ENCODE measurements at regions not wholly inside any gene's neighbourhood (a gene's known extent, or its start where the extent isn't known, plus 50 kb on each side); places are given as distances from the start of the nearest gene placed in this dataset.
A peak's percentile ranks its signal among the peaks of the same experiment; 100 is the strongest.

GRCh38 chr16:80263848-80264694, 276.7 kb upstream of the DYNLRB2 start:
- no peak overlapping the region for H2BK12ac ChIP-seq (ENCODE audit: low read length)

DNA sequence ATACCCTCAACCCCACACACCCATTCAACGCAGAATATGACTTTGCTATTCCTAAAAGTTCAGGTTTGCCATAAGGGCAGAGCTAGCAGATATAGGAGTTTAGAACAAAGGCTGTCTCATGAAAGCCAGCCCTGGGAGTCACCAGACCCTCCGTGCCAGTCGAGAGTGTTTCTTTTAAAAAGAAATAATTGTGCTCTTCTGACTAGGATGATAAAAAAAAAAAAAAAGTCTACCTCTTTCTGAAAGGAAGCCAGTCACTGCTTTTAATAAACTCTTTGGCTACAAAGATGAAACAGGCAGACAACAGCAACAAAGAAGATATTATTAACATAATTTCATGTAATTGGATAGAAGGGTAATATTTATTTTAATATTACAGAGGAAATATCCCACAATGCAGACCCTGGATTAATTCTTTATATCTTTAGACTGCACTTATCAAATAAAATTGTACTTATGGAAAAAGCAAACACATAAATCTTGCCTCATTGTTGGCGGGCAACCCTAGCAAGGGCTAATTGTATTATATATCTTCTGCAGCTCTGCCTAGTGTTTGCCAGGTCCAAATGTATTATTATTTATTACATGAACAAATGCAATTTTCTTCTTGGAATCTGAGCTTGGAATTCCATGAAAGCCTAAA, 277.5 kb upstream of the DYNLRB2 start:
- no peaks in the 10 kb centered on the region for H3K27me3 ChIP-seq (ENCODE audit: control insufficient read depth in 3 of 3, insufficient read depth in 3 of 3, low read depth in 1 of 3, low read length in 3 of 3)
- no peak overlapping the region for H2BK120ac ChIP-seq (ENCODE audit: low read depth, low read length)
- H3K9me3 ChIP-seq (replicated peaks in 1 of 2; ENCODE audit: control insufficient read depth in 2 of 2, insufficient read depth in 1 of 2, low read depth in 1 of 2, low read length in 2 of 2) = no peaks in the 10 kb centered on the region
- H3K4me3 ChIP-seq (ENCODE audit: low read length in 2 of 2) = no peak overlapping the region
- no peaks in the 10 kb centered on the region for H3K36me3 ChIP-seq (replicated peaks in 1 of 2; ENCODE audit: control insufficient read depth in 2 of 2, insufficient read depth in 2 of 2, low read length in 2 of 2)
- no peak overlapping the region for H3K18ac ChIP-seq (ENCODE audit: low read length)
- no peak overlapping the region for H2AFZ ChIP-seq (ENCODE audit: low read length)
- no peak overlapping the region for H3K14ac ChIP-seq (ENCODE audit: low read length)
- no CpG with 5 or more reads among the region's 4 CpGs for WGBS, 2 donors (ENCODE audit: extremely low coverage in 2 of 2, insufficient read length in 2 of 2, insufficient replicate concordance in 1 of 2)
- H4K91ac ChIP-seq (ENCODE audit: low read depth, low read length, poor library complexity) = no peak overlapping the region
- no peak overlapping the region for H3K9ac ChIP-seq (ENCODE audit: low read depth, low read length, poor library complexity)
- no peak overlapping the region for H3K4me2 ChIP-seq (ENCODE audit: insufficient read depth, low read length, poor library complexity, severe bottlenecking)
- no peak overlapping the region for H2BK5ac ChIP-seq (ENCODE audit: low read length)
- no peak overlapping the region for H4K8ac ChIP-seq (ENCODE audit: low read depth, low read length)
- H3K79me1 ChIP-seq (ENCODE audit: low read depth, low read length) = no peaks in the 10 kb centered on the region
- no peak for DNase-seq (ENCODE audit: low spot score)
- no peak overlapping the region for H3K23ac ChIP-seq (ENCODE audit: low read depth, low read length, poor library complexity)
- no peak overlapping the region for H3K27ac ChIP-seq (replicated peaks; ENCODE audit: low read length)
- H3K4me1 ChIP-seq (ENCODE audit: control insufficient read depth in 2 of 2, insufficient read depth in 1 of 2, low read depth in 1 of 2, low read length in 2 of 2) = peaks cover 0 to 21% of the 10 kb centered on the region in 2 donors
- H2BK12ac ChIP-seq (ENCODE audit: low read length) = no peak overlapping the region
- H2AK5ac ChIP-seq (ENCODE audit: low read depth, low read length) = no peak overlapping the region
- no peak overlapping the region for H3K4ac ChIP-seq (ENCODE audit: low read length)
- no peak overlapping the region for H2BK15ac ChIP-seq (ENCODE audit: low read length)

More at GRCh38 chr16:80263848-80264694, 276.7 kb upstream of the DYNLRB2 start:
- Histone ChIP-seq H3K9ac (ENCODE audit: low read depth, low read length, poor library complexity) (no peak overlapping the region), H3K9me3 (replicated peaks in 1 of 2; ENCODE audit: control insufficient read depth in 2 of 2, insufficient read depth in 1 of 2, low read depth in 1 of 2, low read length in 2 of 2) (no peaks in the 10 kb centered on the region), H2AK5ac (ENCODE audit: low read depth, low read length) (no peak overlapping the region), H2BK5ac (ENCODE audit: low read length) (no peak overlapping the region), H2BK15ac (ENCODE audit: low read length) (no peak overlapping the region), H3K4me3 (ENCODE audit: low read length in 2 of 2) (no peak overlapping the region), H2AFZ (ENCODE audit: low read length) (no peak overlapping the region), H3K14ac (ENCODE audit: low read length) (no peak overlapping the region), H3K4me1 (ENCODE audit: control insufficient read depth in 2 of 2, insufficient read depth in 1 of 2, low read depth in 1 of 2, low read length in 2 of 2) (peaks cover 0 to 19% of the 10 kb centered on the region in 2 donors), H4K8ac (ENCODE audit: low read depth, low read length) (no peak overlapping the region), H3K4me2 (ENCODE audit: insufficient read depth, low read length, poor library complexity, severe bottlenecking) (no peak overlapping the region), H2BK120ac (ENCODE audit: low read depth, low read length) (no peak overlapping the region), H3K27me3 (ENCODE audit: control insufficient read depth in 3 of 3, insufficient read depth in 3 of 3, low read depth in 1 of 3, low read length in 3 of 3) (no peaks in the 10 kb centered on the region), H3K27ac (replicated peaks; ENCODE audit: low read length) (no peak overlapping the region), H3K23ac (ENCODE audit: low read depth, low read length, poor library complexity) (no peak overlapping the region), H3K36me3 (replicated peaks in 1 of 2; ENCODE audit: control insufficient read depth in 2 of 2, insufficient read depth in 2 of 2, low read length in 2 of 2) (no peaks in the 10 kb centered on the region), H4K91ac (ENCODE audit: low read depth, low read length, poor library complexity) (no peak overlapping the region), H3K4ac (ENCODE audit: low read length) (no peak overlapping the region), H3K18ac (ENCODE audit: low read length) (no peak overlapping the region), H3K79me1 (ENCODE audit: low read depth, low read length) (no peaks in the 10 kb centered on the region)
- no CpG with 5 or more reads among the region's 6 CpGs for WGBS, 2 donors (ENCODE audit: extremely low coverage in 2 of 2, insufficient read length in 2 of 2, insufficient replicate concordance in 1 of 2)
- DNase-seq (ENCODE audit: low spot score) = no peak

DNA sequence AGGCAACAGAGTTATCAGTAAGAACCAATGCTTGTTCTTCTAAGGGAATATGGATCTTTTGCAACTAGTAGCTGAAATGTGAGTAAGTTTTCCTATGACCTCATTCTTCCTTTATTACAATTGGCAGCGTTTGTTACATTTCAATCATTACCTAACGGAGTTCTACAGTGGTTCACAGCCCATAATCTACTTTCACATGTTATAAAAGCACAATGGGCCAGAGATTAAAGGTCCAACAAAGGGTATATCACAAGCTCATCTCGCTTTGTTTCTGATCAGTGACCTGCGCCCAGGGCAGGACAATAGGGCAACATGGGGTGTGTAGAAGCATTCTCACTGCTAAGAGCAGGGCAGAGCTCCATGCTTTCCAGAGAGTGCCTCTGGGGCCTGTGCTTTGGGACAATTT, 279.9 kb upstream of the DYNLRB2 start:
- Histone ChIP-seq H3K4me3 (ENCODE audit: low read length in 2 of 2) (no peak overlapping the region), H3K23ac (ENCODE audit: low read depth, low read length, poor library complexity) (no peak overlapping the region), H3K79me1 (ENCODE audit: low read depth, low read length) (no peaks in the 10 kb centered on the region), H3K14ac (ENCODE audit: low read length) (no peak overlapping the region), H3K27ac (replicated peaks; ENCODE audit: low read length) (peak overlapping the region; percentile 67), H3K9ac (ENCODE audit: low read depth, low read length, poor library complexity) (no peak overlapping the region), H2AK5ac (ENCODE audit: low read depth, low read length) (no peak overlapping the region), H4K91ac (ENCODE audit: low read depth, low read length, poor library complexity) (no peak overlapping the region), H2BK5ac (ENCODE audit: low read length) (no peak overlapping the region), H3K27me3 (ENCODE audit: control insufficient read depth in 3 of 3, insufficient read depth in 3 of 3, low read depth in 1 of 3, low read length in 3 of 3) (no peaks in the 10 kb centered on the region), H3K9me3 (replicated peaks in 1 of 2; ENCODE audit: control insufficient read depth in 2 of 2, insufficient read depth in 1 of 2, low read depth in 1 of 2, low read length in 2 of 2) (no peaks in the 10 kb centered on the region), H3K18ac (ENCODE audit: low read length) (no peak overlapping the region), H4K8ac (ENCODE audit: low read depth, low read length) (no peak overlapping the region), H3K4ac (ENCODE audit: low read length) (no peak overlapping the region), H2BK12ac (ENCODE audit: low read length) (no peak overlapping the region), H3K4me2 (ENCODE audit: insufficient read depth, low read length, poor library complexity, severe bottlenecking) (no peak overlapping the region), H3K4me1 (ENCODE audit: control insufficient read depth in 2 of 2, insufficient read depth in 1 of 2, low read depth in 1 of 2, low read length in 2 of 2) (peaks cover 0 to 21% of the 10 kb centered on the region in 2 donors), H3K36me3 (replicated peaks in 1 of 2; ENCODE audit: control insufficient read depth in 2 of 2, insufficient read depth in 2 of 2, low read length in 2 of 2) (no peaks in the 10 kb centered on the region), H2BK15ac (ENCODE audit: low read length) (no peak overlapping the region), H2AFZ (ENCODE audit: low read length) (no peak overlapping the region), H2BK120ac (ENCODE audit: low read depth, low read length) (no peak overlapping the region)
- WGBS, 2 donors (ENCODE audit: extremely low coverage in 2 of 2, insufficient read length in 2 of 2, insufficient replicate concordance in 1 of 2) = no CpG with 5 or more reads among the region's 4 CpGs
- peak; percentile 45 for DNase-seq (ENCODE audit: low spot score)

DNA sequence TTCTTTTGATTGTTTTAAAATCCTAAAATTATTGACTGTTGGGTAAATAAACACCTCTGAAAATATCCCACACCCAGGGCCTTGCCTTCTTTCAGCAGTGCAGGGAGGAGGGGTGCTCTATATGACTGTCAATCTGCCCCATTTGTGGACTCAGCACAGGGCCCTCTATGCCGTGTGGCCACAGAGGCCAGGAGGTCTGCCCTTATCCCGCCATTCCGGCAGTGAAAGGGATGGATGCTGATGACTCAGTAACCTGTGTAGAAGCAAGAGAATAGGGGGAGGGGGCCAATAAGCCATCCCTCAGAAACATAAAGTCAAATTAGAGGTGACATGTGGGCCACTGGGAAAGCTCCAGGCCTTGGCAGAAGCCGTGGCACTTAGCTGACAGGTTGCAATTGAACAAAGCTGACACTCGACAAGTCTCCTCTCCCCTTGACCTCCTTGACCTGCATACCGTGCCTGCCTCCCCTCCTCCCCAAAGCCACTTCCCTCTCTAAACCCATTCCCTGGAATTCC, 281.4 kb upstream of the DYNLRB2 start:
- Histone ChIP-seq H3K27me3 (ENCODE audit: control insufficient read depth in 3 of 3, insufficient read depth in 3 of 3, low read depth in 1 of 3, low read length in 3 of 3) (no peaks in the 10 kb centered on the region), H3K4me2 (ENCODE audit: insufficient read depth, low read length, poor library complexity, severe bottlenecking) (no peak overlapping the region), H3K18ac (ENCODE audit: low read length) (no peak overlapping the region), H2BK120ac (ENCODE audit: low read depth, low read length) (no peak overlapping the region), H3K23ac (ENCODE audit: low read depth, low read length, poor library complexity) (no peak overlapping the region), H2BK12ac (ENCODE audit: low read length) (no peak overlapping the region), H2AK5ac (ENCODE audit: low read depth, low read length) (no peak overlapping the region), H4K91ac (ENCODE audit: low read depth, low read length, poor library complexity) (no peak overlapping the region), H3K4me3 (ENCODE audit: low read length in 2 of 2) (no peak overlapping the region), H2AFZ (ENCODE audit: low read length) (no peak overlapping the region), H2BK15ac (ENCODE audit: low read length) (no peak overlapping the region), H3K4me1 (ENCODE audit: control insufficient read depth in 2 of 2, insufficient read depth in 1 of 2, low read depth in 1 of 2, low read length in 2 of 2) (peaks cover 0 to 21% of the 10 kb centered on the region in 2 donors), H3K14ac (ENCODE audit: low read length) (no peak overlapping the region), H3K27ac (replicated peaks; ENCODE audit: low read length) (no peak overlapping the region), H4K8ac (ENCODE audit: low read depth, low read length) (no peak overlapping the region), H3K4ac (ENCODE audit: low read length) (no peak overlapping the region), H2BK5ac (ENCODE audit: low read length) (no peak overlapping the region), H3K9me3 (replicated peaks in 1 of 2; ENCODE audit: control insufficient read depth in 2 of 2, insufficient read depth in 1 of 2, low read depth in 1 of 2, low read length in 2 of 2) (no peaks in the 10 kb centered on the region), H3K79me1 (ENCODE audit: low read depth, low read length) (no peaks in the 10 kb centered on the region), H3K9ac (ENCODE audit: low read depth, low read length, poor library complexity) (no peak overlapping the region), H3K36me3 (replicated peaks in 1 of 2; ENCODE audit: control insufficient read depth in 2 of 2, insufficient read depth in 2 of 2, low read length in 2 of 2) (no peaks in the 10 kb centered on the region)
- DNase-seq (ENCODE audit: low spot score) = peak; percentile 18
- no CpG with 5 or more reads among the region's 6 CpGs for WGBS, 2 donors (ENCODE audit: extremely low coverage in 2 of 2, insufficient read length in 2 of 2, insufficient replicate concordance in 1 of 2)

Measured in neuronal stem cell (in vitro differentiated cells).